Midbrain (tissue), 1 donor: ENCODE measurements at regions not wholly inside any gene's neighbourhood (a gene's known extent, or its start where the extent isn't known, plus 50 kb on each side); places are given as distances from the start of the nearest gene placed in this dataset.
"Not testable (repeated sequence)": the region's sequence is repeated elsewhere in the genome, so short reads cannot be mapped to it uniquely, and the experiment has no call there.

ENCODE experiments used
- DNase-seq: peaks from one replicate; lab custom pipeline; 2025; lab: John Stamatoyannopoulos, UW

GRCh38 chrX:114015966-114016365 lies 567.9 kb upstream of the HTR2C start:
- DNase-seq = no peak

GRCh38 chrX:114006664-114007063 lies 577.2 kb upstream of the HTR2C start:
- no peak for DNase-seq

GRCh38 chrX:113996781-113997180 lies 587.1 kb upstream of the HTR2C start:
- DNase-seq = no peak

GRCh38 chrX:113991720-113992119 lies 592.2 kb upstream of the HTR2C start:
- not testable (repeated sequence) for DNase-seq

GRCh38 chrX:113990669-113991068 lies 593.2 kb upstream of the HTR2C start:
- not testable (repeated sequence) for DNase-seq

- not testable (repeated sequence) for DNase-seq
Observed at GRCh38 chrX:113988315-113988935, 595.5 kb upstream of the HTR2C start.

GRCh38 chrX:113986427-113986826 lies 597.5 kb upstream of the HTR2C start:
- no peak for DNase-seq

GRCh38 chrX:113982766-113983165 lies 601.1 kb upstream of the HTR2C start:
- DNase-seq = no peak

- DNase-seq = peak; percentile 0
Observed at GRCh38 chrX:113980953-113981352, 602.9 kb upstream of the HTR2C start.

- no peak for DNase-seq
Observed at GRCh38 chrX:113977887-113978286, 606.0 kb upstream of the HTR2C start.

- no peak for DNase-seq
Observed at GRCh38 chrX:113975441-113975840, 608.4 kb upstream of the HTR2C start.

GRCh38 chrX:113974881-113975280 lies 609.0 kb upstream of the HTR2C start:
- no peak for DNase-seq

GRCh38 chrX:113973706-113974105 lies 610.2 kb upstream of the HTR2C start:
- no peak for DNase-seq

GRCh38 chrX:113966791-113967190 lies 617.1 kb upstream of the HTR2C start:
- no peak for DNase-seq

- DNase-seq = no peak
Observed at GRCh38 chrX:113962343-113962742, 621.5 kb upstream of the HTR2C start.

GRCh38 chrX:113959912-113960626 lies 623.8 kb upstream of the HTR2C start:
- DNase-seq = no peak

- no peak for DNase-seq
Observed at GRCh38 chrX:113956936-113957335, 627.0 kb upstream of the HTR2C start.

GRCh38 chrX:113954297-113954696 lies 629.6 kb upstream of the HTR2C start:
- no peak for DNase-seq

GRCh38 chrX:113950081-113950678 lies 633.7 kb upstream of the HTR2C start:
- DNase-seq = no peak

GRCh38 chrX:113947548-113947947 lies 636.3 kb upstream of the HTR2C start:
- DNase-seq = no peak

GRCh38 chrX:113935518-113935917 lies 648.4 kb upstream of the HTR2C start:
- no peak for DNase-seq

GRCh38 chrX:113933931-113934330 lies 650.0 kb upstream of the HTR2C start:
- no peak for DNase-seq

- DNase-seq = no peak
Observed at GRCh38 chrX:113929004-113929403, 654.9 kb upstream of the HTR2C start.
